Activated naive CD8-positive, alpha-beta T cell (primary cell): ENCODE measurements at regions not wholly inside any gene's neighbourhood (a gene's known extent, or its start where the extent isn't known, plus 50 kb on each side); places are given as distances from the start of the nearest gene placed in this dataset.
"Not testable (repeated sequence)": the region's sequence is repeated elsewhere in the genome, so short reads cannot be mapped to it uniquely, and the experiment has no call there.

ENCODE experiments used
- H3K27ac Mint-ChIP-seq: one replicate; pipeline ENCODE4 v1.8.0; 2021; ENCODE audit warnings: mixed read lengths
- H3K27me3 Mint-ChIP-seq: one replicate; pipeline ENCODE4 v1.8.0; 2021; ENCODE audit warnings: mixed read lengths
- H3K36me3 Mint-ChIP-seq: one replicate; pipeline ENCODE4 v1.8.0; 2021; ENCODE audit warnings: mixed read lengths
- H3K4me1 Mint-ChIP-seq: one replicate; pipeline ENCODE4 v1.8.0; 2021; ENCODE audit warnings: low read depth, mixed read lengths
- H3K4me3 Mint-ChIP-seq: one replicate; pipeline ENCODE4 v1.8.0; 2021; ENCODE audit warnings: mild to moderate bottlenecking, mixed read lengths
- H3K9me3 Mint-ChIP-seq: one replicate; pipeline ENCODE4 v1.8.0; 2021; ENCODE audit warnings: low read depth, mixed read lengths

GRCh38 chr20:51183451-51183850, 160.5 kb upstream of the KCNG1 start:
- Mint-ChIP-seq H3K9me3 (no peaks in the 10 kb centered on the region), H3K36me3 (no peaks in the 10 kb centered on the region), H3K4me1 (no peaks in the 10 kb centered on the region), H3K4me3 (no peak overlapping the region), H3K27me3 (peaks cover 13% of the 10 kb centered on the region), H3K27ac (no peak overlapping the region)

DNA sequence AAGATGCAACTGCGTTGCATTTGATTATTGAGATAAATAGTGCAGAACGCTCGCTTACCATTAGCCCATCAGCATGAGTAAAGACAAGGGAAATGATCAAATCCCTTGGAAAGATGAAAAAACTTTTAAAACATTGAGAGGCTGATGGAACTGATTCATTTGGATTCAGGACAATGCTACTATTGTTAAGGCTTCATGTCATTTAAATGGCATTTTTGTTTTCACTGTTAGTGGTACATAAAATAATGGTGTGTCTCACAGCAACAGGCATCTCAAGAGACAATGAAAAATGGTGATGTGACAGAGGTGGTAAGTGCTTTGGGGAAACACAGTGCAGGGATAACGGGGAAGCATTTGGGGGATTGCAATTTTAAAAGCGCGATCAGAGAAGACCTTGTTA, 159.7 kb upstream of the KCNG1 start:
- H3K4me1 Mint-ChIP-seq, result no peaks in the 10 kb centered on the region
- H3K36me3 Mint-ChIP-seq, result no peaks in the 10 kb centered on the region
- peaks cover 13% of the 10 kb centered on the region for H3K27me3 Mint-ChIP-seq
- no peak overlapping the region for H3K4me3 Mint-ChIP-seq
- no peaks in the 10 kb centered on the region for H3K9me3 Mint-ChIP-seq
- H3K27ac Mint-ChIP-seq, result no peak overlapping the region

- Mint-ChIP-seq H3K9me3 (no peaks in the 10 kb centered on the region), H3K27me3 (peaks cover 14% of the 10 kb centered on the region), H3K36me3 (no peaks in the 10 kb centered on the region), H3K27ac (no peak overlapping the region), H3K4me3 (no peak overlapping the region), H3K4me1 (no peaks in the 10 kb centered on the region)
These were observed 155.2 kb upstream of the KCNG1 start for GRCh38 chr20:51178153-51178552.

GRCh38 chr20:51176876-51177275, 154.0 kb upstream of the KCNG1 start:
- Mint-ChIP-seq H3K4me1 (no peaks in the 10 kb centered on the region), H3K27ac (no peak overlapping the region), H3K4me3 (no peak overlapping the region), H3K9me3 (no peaks in the 10 kb centered on the region), H3K36me3 (no peaks in the 10 kb centered on the region), H3K27me3 (peaks cover 14% of the 10 kb centered on the region)

- Mint-ChIP-seq H3K27ac (no peak overlapping the region), H3K27me3 (peaks cover 14% of the 10 kb centered on the region), H3K4me3 (no peak overlapping the region), H3K36me3 (no peaks in the 10 kb centered on the region), H3K9me3 (no peaks in the 10 kb centered on the region), H3K4me1 (no peaks in the 10 kb centered on the region)
These were observed 153.5 kb upstream of the KCNG1 start for GRCh38 chr20:51176446-51176845.

DNA sequence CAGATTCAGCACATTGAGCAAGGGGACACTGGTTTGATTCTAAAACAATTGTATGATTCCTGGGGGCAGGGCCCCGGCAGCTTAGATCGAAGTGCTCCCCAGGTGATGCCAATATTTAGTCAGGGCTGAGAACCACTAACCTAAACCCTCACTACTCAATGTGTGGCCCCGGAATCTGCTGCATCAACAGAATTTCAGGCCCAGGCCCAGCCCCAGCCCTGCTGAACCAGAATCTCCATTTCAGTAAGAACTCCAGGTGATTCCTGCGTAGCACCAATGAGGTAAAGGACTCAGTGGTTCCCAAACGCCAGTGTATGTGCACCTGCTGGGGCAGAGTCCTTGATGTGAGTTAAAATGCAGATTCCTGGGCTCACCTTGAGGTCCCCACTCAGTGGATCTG, 152.8 kb upstream of the KCNG1 start:
- H3K27ac Mint-ChIP-seq, result no peak overlapping the region
- peaks cover 16% of the 10 kb centered on the region for H3K27me3 Mint-ChIP-seq
- H3K4me1 Mint-ChIP-seq, result no peaks in the 10 kb centered on the region
- no peaks in the 10 kb centered on the region for H3K9me3 Mint-ChIP-seq
- no peak overlapping the region for H3K4me3 Mint-ChIP-seq
- no peaks in the 10 kb centered on the region for H3K36me3 Mint-ChIP-seq

GRCh38 chr20:51175156-51175555, 152.2 kb upstream of the KCNG1 start:
- no peaks in the 10 kb centered on the region for H3K4me1 Mint-ChIP-seq
- H3K36me3 Mint-ChIP-seq, result no peaks in the 10 kb centered on the region
- H3K9me3 Mint-ChIP-seq, result no peaks in the 10 kb centered on the region
- H3K4me3 Mint-ChIP-seq, result no peak overlapping the region
- H3K27me3 Mint-ChIP-seq, result peaks cover 14% of the 10 kb centered on the region
- H3K27ac Mint-ChIP-seq, result no peak overlapping the region

DNA sequence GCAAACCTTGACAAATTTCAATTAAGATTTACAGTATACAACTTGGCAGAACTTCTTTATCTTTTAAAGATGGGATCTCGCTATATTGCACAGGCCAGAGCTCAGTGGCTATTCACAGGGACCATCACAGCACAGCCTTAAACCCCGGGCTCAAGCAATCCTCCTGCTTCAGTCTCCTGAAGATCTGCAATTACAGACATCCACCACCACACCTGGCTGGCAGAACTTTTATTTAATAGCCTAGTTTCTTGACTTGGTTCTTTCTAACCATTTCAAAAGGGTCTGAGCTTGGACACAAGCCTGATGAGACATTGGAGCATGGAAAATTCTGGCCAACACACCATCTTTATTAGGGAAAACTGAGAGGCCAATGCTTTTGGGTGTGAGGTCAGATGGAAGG, 151.6 kb upstream of the KCNG1 start:
- Mint-ChIP-seq H3K27ac (no peak overlapping the region), H3K4me1 (no peaks in the 10 kb centered on the region), H3K4me3 (no peak overlapping the region), H3K9me3 (no peaks in the 10 kb centered on the region), H3K36me3 (no peaks in the 10 kb centered on the region), H3K27me3 (peaks cover 11% of the 10 kb centered on the region)

DNA sequence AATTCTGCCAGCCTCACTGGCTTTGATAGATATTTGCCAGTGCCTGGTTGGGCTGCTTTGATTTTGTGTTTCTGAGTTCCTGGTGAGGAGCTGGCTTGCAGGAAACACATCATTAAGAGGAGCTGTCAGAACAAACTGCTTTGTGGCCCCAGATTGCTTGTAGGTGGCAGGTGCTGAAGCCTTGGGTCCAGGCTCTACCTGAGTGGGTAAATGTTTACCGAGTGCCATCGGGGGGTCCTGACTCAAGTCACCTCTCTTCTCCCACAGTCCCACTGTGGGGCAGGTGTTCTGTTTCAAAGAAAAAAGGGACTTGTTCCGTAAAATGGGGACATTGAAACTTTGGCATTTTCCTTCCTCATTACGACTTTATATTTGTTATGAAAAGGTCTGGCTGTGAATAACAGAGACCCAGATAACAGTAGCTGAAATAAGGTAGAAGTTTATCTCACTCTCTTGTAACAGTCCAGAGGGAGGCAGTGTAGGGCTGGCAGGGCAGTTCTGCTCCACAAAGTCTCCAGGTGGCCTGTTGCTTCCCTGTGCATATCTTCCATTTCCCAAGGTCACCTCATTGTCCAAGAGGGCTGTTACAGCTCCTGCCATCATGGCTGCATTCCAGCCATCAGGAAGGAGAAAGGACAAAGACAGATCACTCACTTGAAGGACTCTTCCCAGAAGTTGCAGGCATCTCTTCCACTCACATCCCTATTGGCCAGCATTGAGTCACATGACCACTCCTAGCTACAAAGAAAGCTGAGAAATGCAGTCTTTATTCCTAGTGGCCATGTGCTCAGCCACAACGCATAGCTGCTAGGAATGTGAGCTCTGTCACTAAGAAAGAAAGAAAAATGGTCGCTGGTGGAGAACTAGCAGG, 149.9 kb upstream of the KCNG1 start:
- Mint-ChIP-seq H3K36me3 (no peaks in the 10 kb centered on the region), H3K27me3 (peaks cover 14% of the 10 kb centered on the region), H3K4me3 (no peak overlapping the region), H3K4me1 (no peaks in the 10 kb centered on the region), H3K27ac (no peak overlapping the region), H3K9me3 (no peaks in the 10 kb centered on the region)

GRCh38 chr20:51171141-51171540, 148.2 kb upstream of the KCNG1 start:
- H3K36me3 Mint-ChIP-seq, result no peaks in the 10 kb centered on the region
- H3K4me1 Mint-ChIP-seq, result no peaks in the 10 kb centered on the region
- no peaks in the 10 kb centered on the region for H3K9me3 Mint-ChIP-seq
- H3K4me3 Mint-ChIP-seq, result no peak overlapping the region
- peaks cover 18% of the 10 kb centered on the region for H3K27me3 Mint-ChIP-seq
- no peak overlapping the region for H3K27ac Mint-ChIP-seq

GRCh38 chr20:51169813-51170212, 146.9 kb upstream of the KCNG1 start:
- Mint-ChIP-seq H3K4me3 (no peak overlapping the region), H3K27ac (no peak overlapping the region), H3K9me3 (no peaks in the 10 kb centered on the region), H3K36me3 (no peaks in the 10 kb centered on the region), H3K4me1 (no peaks in the 10 kb centered on the region), H3K27me3 (peaks cover 18% of the 10 kb centered on the region)

GRCh38 chr20:51167911-51168310, 145.0 kb upstream of the KCNG1 start:
- not testable (repeated sequence) for H3K4me3 Mint-ChIP-seq, H3K36me3 Mint-ChIP-seq, H3K27ac Mint-ChIP-seq, H3K4me1 Mint-ChIP-seq, H3K9me3 Mint-ChIP-seq
- H3K27me3 Mint-ChIP-seq, result peaks cover 18% of the 10 kb centered on the region

DNA sequence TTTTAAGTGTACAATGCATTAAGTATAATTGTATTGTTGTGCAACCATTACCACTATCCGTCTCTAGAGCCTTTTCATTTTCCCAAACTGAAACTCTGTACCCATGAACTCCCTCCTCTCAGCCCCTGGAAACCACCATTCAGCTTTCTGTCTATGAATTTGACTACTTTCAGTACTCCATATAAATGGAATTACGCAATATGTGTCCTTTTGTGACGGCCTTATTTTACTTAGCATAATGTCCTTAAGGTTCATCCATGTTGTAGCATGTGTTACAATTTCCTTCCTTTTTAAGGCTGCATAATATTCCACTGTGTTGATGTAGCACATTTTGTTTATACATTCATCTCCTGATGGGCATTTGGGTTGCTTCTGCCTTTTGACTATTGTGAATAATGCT, 143.6 kb upstream of the KCNG1 start:
- Mint-ChIP-seq H3K4me1 (no peaks in the 10 kb centered on the region), H3K36me3 (no peaks in the 10 kb centered on the region), H3K4me3 (no peak overlapping the region), H3K9me3 (no peaks in the 10 kb centered on the region), H3K27me3 (peaks cover 24% of the 10 kb centered on the region), H3K27ac (no peak overlapping the region)

DNA sequence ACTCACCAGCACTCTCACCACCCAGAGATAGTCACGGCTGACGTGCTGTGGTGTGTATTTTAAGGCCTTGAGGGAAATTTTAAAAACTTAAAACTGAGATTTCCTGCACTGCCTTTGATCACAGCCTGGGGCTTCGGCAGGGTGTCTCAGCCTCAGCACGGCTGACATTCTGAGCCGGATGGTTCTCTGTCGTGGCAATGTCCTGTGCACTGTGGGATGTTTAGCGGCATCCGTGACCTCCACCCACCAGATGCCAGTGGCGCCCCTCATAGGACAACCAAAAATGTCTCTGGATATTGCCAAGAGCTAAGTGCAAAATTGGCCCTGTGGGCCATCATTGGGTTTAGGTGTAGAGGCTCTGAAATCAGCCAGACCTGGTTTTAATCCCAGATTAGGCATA, 142.2 kb upstream of the KCNG1 start:
- Mint-ChIP-seq H3K9me3 (no peaks in the 10 kb centered on the region), H3K27me3 (peaks cover 21% of the 10 kb centered on the region), H3K36me3 (no peaks in the 10 kb centered on the region), H3K27ac (no peak overlapping the region), H3K4me1 (no peaks in the 10 kb centered on the region), H3K4me3 (no peak overlapping the region)

DNA sequence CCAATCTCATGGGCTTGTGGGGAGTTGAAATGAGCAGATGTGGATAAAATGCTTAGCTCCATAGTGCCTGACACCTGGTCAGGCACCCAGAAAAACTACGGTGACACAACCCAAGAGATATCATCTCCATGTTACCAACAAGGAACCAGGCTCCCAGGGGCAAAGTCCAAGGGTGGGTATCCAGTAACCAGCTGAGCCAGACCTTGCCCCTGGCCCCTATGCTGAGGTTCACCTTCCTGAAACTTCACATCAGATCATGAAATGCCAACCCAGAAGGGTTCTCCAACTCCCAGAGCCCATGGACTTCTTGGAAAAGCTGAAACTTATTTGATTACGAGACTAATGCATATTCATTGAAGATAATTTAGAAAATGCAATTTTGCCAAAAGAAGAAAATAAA, 141.8 kb upstream of the KCNG1 start:
- Mint-ChIP-seq H3K36me3 (no peaks in the 10 kb centered on the region), H3K9me3 (no peaks in the 10 kb centered on the region), H3K27ac (no peak overlapping the region), H3K4me1 (no peaks in the 10 kb centered on the region), H3K4me3 (no peak overlapping the region), H3K27me3 (peaks cover 19% of the 10 kb centered on the region)

GRCh38 chr20:51163996-51164600, 141.2 kb upstream of the KCNG1 start:
- no peaks in the 10 kb centered on the region for H3K36me3 Mint-ChIP-seq
- H3K27ac Mint-ChIP-seq, result no peak overlapping the region
- no peaks in the 10 kb centered on the region for H3K9me3 Mint-ChIP-seq
- H3K27me3 Mint-ChIP-seq, result peaks cover 22% of the 10 kb centered on the region
- no peak overlapping the region for H3K4me3 Mint-ChIP-seq
- H3K4me1 Mint-ChIP-seq, result no peaks in the 10 kb centered on the region
